Thyroid gland (tissue), 4 donors: ENCODE measurements at regions not wholly inside any gene's neighbourhood (a gene's known extent, or its start where the extent isn't known, plus 50 kb on each side); places are given as distances from the start of the nearest gene placed in this dataset.
A peak's percentile ranks its signal among the peaks of the same experiment; 100 is the strongest.

ENCODE experiments used
- DNase-seq, 2 donors: peaks; one replicate each; pipeline ENCODE4 v3.0.0-alpha.2; 2019
- H3K27ac ChIP-seq, 3 donors: fragments of 200-600 bp; sonication (generic); 1 replicate in 2 of 3; 2 replicates in 1 of 3; pipeline ENCODE4 v1.5.1; 2016 to 2019; ENCODE audit warnings: mild to moderate bottlenecking in 1 of 3, moderate library complexity in 1 of 3
- H3K27me3 ChIP-seq: fragments of 200-600 bp; sonication (generic); one replicate; pipeline ENCODE4 v1.5.1; 2019
- H3K36me3 ChIP-seq, 2 donors: fragments of 200-600 bp; sonication (generic); one replicate each; pipeline ENCODE4 v1.5.1; 2016 to 2019
- H3K4me1 ChIP-seq, 2 donors: fragments of 200-600 bp; sonication (generic); one replicate each; pipeline ENCODE4 v1.5.1; 2017 to 2019
- H3K4me3 ChIP-seq, 3 donors: fragments of 200-600 bp; sonication (generic); replicated peaks in 1 of 3; 1 replicate in 2 of 3; 2 replicates in 1 of 3; pipeline ENCODE4 v1.5.1; 2016; ENCODE audit warnings: mild to moderate bottlenecking in 1 of 3
- H3K9me3 ChIP-seq: fragments of 200-600 bp; sonication (generic); one replicate; pipeline ENCODE4 v1.5.1; 2017
- CTCF ChIP-seq, 6 experiments: fragments of 200-600 bp in 3 of 6; fragments of 450-650 bp in 3 of 6; sonication (generic) in 3 of 6; IDR thresholded peaks; one replicate each; pipeline ENCODE4 v1.5.1; 2016 to 2019; ENCODE audit warnings: antibody characterized with exemption in 6 of 6, mild to moderate bottlenecking in 2 of 6, inconsistent platforms in 1 of 6, moderate library complexity in 1 of 6
- POLR2A ChIP-seq, 2 donors: fragments of 450-650 bp; IDR thresholded peaks; one replicate each; pipeline ENCODE4 v1.6.1; 2017; ENCODE audit warnings: antibody characterized with exemption in 2 of 2, mild to moderate bottlenecking in 2 of 2, moderate library complexity in 1 of 2
- WGBS, 2 donors: methylation state at CpG; one replicate each; pipeline ENCODE4 v1.1.5; 2017; 5-methylcytosine and 5-hydroxymethylcytosine counted together
- intact Hi-C: fragments of 100-400 bp; cut with DNase I; formaldehyde crosslinking; loops from one replicate; pipeline ENCODE4 v1.15.1; 2023

GRCh38 chr7:10401793-10402192 is 571.9 kb upstream of the PHF14 start:
- H3K36me3 ChIP-seq: no peaks in the 10 kb centered on the region
- TF ChIP-seq POLR2A (IDR thresholded peaks at IDR 0.05) (no peak), CTCF (IDR thresholded peaks at IDR 0.05) (no peak)
- no peak overlapping the region for H3K27ac ChIP-seq
- intact Hi-C loops: no loop called here
- DNase-seq: no peak
- H3K4me1 ChIP-seq: no peaks in the 10 kb centered on the region
- H3K4me3 ChIP-seq: no peak overlapping the region
- H3K9me3 ChIP-seq: no peaks in the 10 kb centered on the region
- no peaks in the 10 kb centered on the region for H3K27me3 ChIP-seq

GRCh38 chr7:10412422-10413019 is 561.2 kb upstream of the PHF14 start:
- Histone ChIP-seq H3K9me3 (no peaks in the 10 kb centered on the region), H3K36me3 (no peaks in the 10 kb centered on the region), H3K27ac (no peak overlapping the region), H3K4me1 (no peaks in the 10 kb centered on the region), H3K27me3 (no peaks in the 10 kb centered on the region), H3K4me3 (no peak overlapping the region)
- TF ChIP-seq CTCF (IDR thresholded peaks at IDR 0.05): peak in 5 of 6 experiments; percentile 17 to 60 (median 32)
- TF ChIP-seq POLR2A (IDR thresholded peaks at IDR 0.05): no peak
- intact Hi-C loops: no loop called here
- WGBS, 2 donors: 3 to 5% methylated on average over 3 of the region's 3 CpGs
- DNase-seq: peak in 1 of 2 donors; percentile 4

GRCh38 chr7:10418985-10419384 is 554.7 kb upstream of the PHF14 start:
- H3K36me3 ChIP-seq: no peaks in the 10 kb centered on the region
- WGBS, 2 donors: 32 to 51% methylated on average over 2 of the region's 2 CpGs
- no peaks in the 10 kb centered on the region for H3K4me1 ChIP-seq
- intact Hi-C loops: no loop called here
- TF ChIP-seq POLR2A (IDR thresholded peaks at IDR 0.05) (no peak), CTCF (IDR thresholded peaks at IDR 0.05) (no peak)
- H3K4me3 ChIP-seq: no peak overlapping the region
- no peaks in the 10 kb centered on the region for H3K27me3 ChIP-seq
- DNase-seq: no peak
- H3K27ac ChIP-seq: no peak overlapping the region
- no peaks in the 10 kb centered on the region for H3K9me3 ChIP-seq

GRCh38 chr7:10429031-10429430 is 544.6 kb upstream of the PHF14 start:
- Histone ChIP-seq H3K9me3 (no peaks in the 10 kb centered on the region), H3K36me3 (no peaks in the 10 kb centered on the region), H3K27me3 (no peaks in the 10 kb centered on the region), H3K4me1 (no peaks in the 10 kb centered on the region), H3K4me3 (no peak overlapping the region), H3K27ac (no peak overlapping the region)
- intact Hi-C loops: no loop called here
- DNase-seq: no peak
- TF ChIP-seq POLR2A (IDR thresholded peaks at IDR 0.05) (no peak), CTCF (IDR thresholded peaks at IDR 0.05) (no peak)
- WGBS, 2 donors: 37 to 39% methylated on average over 2 of the region's 2 CpGs

- Histone ChIP-seq H3K4me3 (no peak overlapping the region), H3K9me3 (no peaks in the 10 kb centered on the region), H3K27me3 (no peaks in the 10 kb centered on the region), H3K36me3 (no peaks in the 10 kb centered on the region), H3K27ac (no peak overlapping the region), H3K4me1 (no peaks in the 10 kb centered on the region)
- peak in 1 of 2 donors; percentile 6 for DNase-seq
- intact Hi-C loops: no loop called here
- 7 to 12% methylated on average over 1 of the region's 1 CpG for WGBS, 2 donors
- no peak for TF ChIP-seq POLR2A (IDR thresholded peaks at IDR 0.05)
- no peak for TF ChIP-seq CTCF (IDR thresholded peaks at IDR 0.05)
These were observed 544.2 kb upstream of the PHF14 start for GRCh38 chr7:10429511-10429910.
